COLO668 (cell line): ENCODE measurements at regions not wholly inside any gene's neighbourhood (a gene's known extent, or its start where the extent isn't known, plus 50 kb on each side); places are given as distances from the start of the nearest gene placed in this dataset.
"Not testable (repeated sequence)": the region's sequence is repeated elsewhere in the genome, so short reads cannot be mapped to it uniquely, and the experiment has no call there.

Experiments used
- DNase-seq: peaks from one replicate; lab custom pipeline; 2025; ENCODE audit not compliant: unreplicated experiment; lab: John Stamatoyannopoulos, UW

GRCh38 chr9:95788021-95788420 lies 87.5 kb upstream of the ERCC6L2 start:
- DNase-seq: no peak

- no peak for DNase-seq
These were observed 90.3 kb upstream of the ERCC6L2 start for GRCh38 chr9:95785209-95785608.

- no peak for DNase-seq
These were observed 91.2 kb upstream of the ERCC6L2 start for GRCh38 chr9:95784318-95784717.

GRCh38 chr9:95783426-95783975 lies 92.0 kb upstream of the ERCC6L2 start:
- DNase-seq: no peak

- DNase-seq: no peak
These were observed 94.7 kb upstream of the ERCC6L2 start for GRCh38 chr9:95780751-95781150.

- no peak for DNase-seq
These were observed 95.4 kb upstream of the ERCC6L2 start for GRCh38 chr9:95780121-95780520.

GRCh38 chr9:95779597-95779996 lies 95.9 kb upstream of the ERCC6L2 start:
- DNase-seq: not testable (repeated sequence)

GRCh38 chr9:95778957-95779356 lies 96.5 kb upstream of the ERCC6L2 start:
- no peak for DNase-seq

- DNase-seq: no peak
These were observed 98.4 kb upstream of the ERCC6L2 start for GRCh38 chr9:95777136-95777535.

- DNase-seq: no peak
These were observed 99.3 kb upstream of the ERCC6L2 start for GRCh38 chr9:95776176-95776575.

GRCh38 chr9:95775191-95775590 lies 100.3 kb upstream of the ERCC6L2 start:
- DNase-seq: no peak

- DNase-seq: no peak
These were observed 102.5 kb upstream of the ERCC6L2 start for GRCh38 chr9:95773053-95773418.

GRCh38 chr9:95772320-95773052 lies 103.0 kb upstream of the ERCC6L2 start:
- DNase-seq: no peak

GRCh38 chr9:95771556-95772246 lies 103.8 kb upstream of the ERCC6L2 start:
- DNase-seq: no peak

- no peak for DNase-seq
These were observed 104.8 kb upstream of the ERCC6L2 start for GRCh38 chr9:95770653-95771131.

GRCh38 chr9:95769909-95770433 lies 105.5 kb upstream of the ERCC6L2 start:
- DNase-seq: no peak

GRCh38 chr9:95769473-95769872 lies 106.0 kb upstream of the ERCC6L2 start:
- DNase-seq: no peak

GRCh38 chr9:95766906-95767305 lies 108.6 kb upstream of the ERCC6L2 start:
- no peak for DNase-seq

- no peak for DNase-seq
These were observed 110.8 kb upstream of the ERCC6L2 start for GRCh38 chr9:95764533-95765319.

GRCh38 chr9:95763983-95764382 lies 111.5 kb upstream of the ERCC6L2 start:
- no peak for DNase-seq

GRCh38 chr9:95763006-95763405 lies 112.5 kb upstream of the ERCC6L2 start:
- DNase-seq: no peak
